Progenitor cell of endocrine pancreas (in vitro differentiated cells): ENCODE measurements at regions not wholly inside any gene's neighbourhood (a gene's known extent, or its start where the extent isn't known, plus 50 kb on each side); places are given as distances from the start of the nearest gene placed in this dataset.

Experiments
- DNase-seq: peaks from one replicate; pipeline ENCODE4 v3.0.0; 2021; ENCODE audit warnings: low spot score; ENCODE audit not compliant: unreplicated experiment
- H3K27ac Mint-ChIP-seq: 2 replicates; pipeline ENCODE4 v1.8.0; 2021; ENCODE audit warnings: mild to moderate bottlenecking, moderate library complexity, mixed read lengths
- H3K27me3 Mint-ChIP-seq: 2 replicates; pipeline ENCODE4 v1.8.0; 2021; ENCODE audit warnings: mixed read lengths
- H3K36me3 Mint-ChIP-seq: 2 replicates; pipeline ENCODE4 v1.8.0; 2022; ENCODE audit warnings: mixed read lengths; ENCODE audit not compliant: insufficient read depth
- H3K4me1 Mint-ChIP-seq: 2 replicates; pipeline ENCODE4 v1.8.0; 2021; ENCODE audit warnings: low read depth, mixed read lengths
- H3K4me3 Mint-ChIP-seq: 2 replicates; pipeline ENCODE4 v1.8.0; 2021; ENCODE audit warnings: low read depth, mild to moderate bottlenecking, moderate library complexity, mixed read lengths
- H3K9me3 Mint-ChIP-seq: 2 replicates; pipeline ENCODE4 v1.8.0; 2021; ENCODE audit warnings: low read depth, mixed read lengths
- TF ChIP-seq, protein P1 (sequence below): fragments of 200-600 bp; sonication (generic); IDR thresholded peaks from one replicate; pipeline ENCODE4 v1.5.0; 2021; ENCODE audit warnings: antibody characterized with exemption, mild to moderate bottlenecking; ENCODE audit not compliant: unreplicated experiment

DNA sequence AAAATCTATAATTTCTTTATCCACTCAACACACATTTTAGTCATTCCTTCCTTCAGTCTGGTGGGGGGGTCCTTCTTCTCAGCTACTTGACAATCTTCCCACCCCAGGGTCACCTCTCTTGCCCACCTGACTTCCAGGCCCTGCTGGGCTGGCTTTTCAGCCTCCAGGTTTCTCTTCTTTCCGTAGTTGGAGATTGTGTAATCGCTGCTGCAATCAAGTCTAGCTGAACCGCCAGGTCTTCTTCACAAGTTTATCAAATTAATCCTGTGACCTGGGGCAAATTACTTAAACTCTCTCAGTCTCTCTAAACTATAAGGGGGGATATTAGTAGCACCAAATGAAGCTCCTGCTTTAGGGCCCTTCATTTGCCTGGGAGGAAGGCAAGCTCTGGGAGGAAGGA lies 102.9 kb upstream of the TNIP3 start:
- Mint-ChIP-seq H3K4me1 (peaks cover 3% of the 10 kb centered on the region), H3K9me3 (no peaks in the 10 kb centered on the region), H3K4me3 (no peak overlapping the region), H3K36me3 (no peaks in the 10 kb centered on the region), H3K27ac (no peak overlapping the region), H3K27me3 (no peaks in the 10 kb centered on the region)
- DNase-seq: no peak
- TF ChIP-seq, protein P1, sequence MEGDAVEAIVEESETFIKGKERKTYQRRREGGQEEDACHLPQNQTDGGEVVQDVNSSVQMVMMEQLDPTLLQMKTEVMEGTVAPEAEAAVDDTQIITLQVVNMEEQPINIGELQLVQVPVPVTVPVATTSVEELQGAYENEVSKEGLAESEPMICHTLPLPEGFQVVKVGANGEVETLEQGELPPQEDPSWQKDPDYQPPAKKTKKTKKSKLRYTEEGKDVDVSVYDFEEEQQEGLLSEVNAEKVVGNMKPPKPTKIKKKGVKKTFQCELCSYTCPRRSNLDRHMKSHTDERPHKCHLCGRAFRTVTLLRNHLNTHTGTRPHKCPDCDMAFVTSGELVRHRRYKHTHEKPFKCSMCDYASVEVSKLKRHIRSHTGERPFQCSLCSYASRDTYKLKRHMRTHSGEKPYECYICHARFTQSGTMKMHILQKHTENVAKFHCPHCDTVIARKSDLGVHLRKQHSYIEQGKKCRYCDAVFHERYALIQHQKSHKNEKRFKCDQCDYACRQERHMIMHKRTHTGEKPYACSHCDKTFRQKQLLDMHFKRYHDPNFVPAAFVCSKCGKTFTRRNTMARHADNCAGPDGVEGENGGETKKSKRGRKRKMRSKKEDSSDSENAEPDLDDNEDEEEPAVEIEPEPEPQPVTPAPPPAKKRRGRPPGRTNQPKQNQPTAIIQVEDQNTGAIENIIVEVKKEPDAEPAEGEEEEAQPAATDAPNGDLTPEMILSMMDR: no peak

DNA sequence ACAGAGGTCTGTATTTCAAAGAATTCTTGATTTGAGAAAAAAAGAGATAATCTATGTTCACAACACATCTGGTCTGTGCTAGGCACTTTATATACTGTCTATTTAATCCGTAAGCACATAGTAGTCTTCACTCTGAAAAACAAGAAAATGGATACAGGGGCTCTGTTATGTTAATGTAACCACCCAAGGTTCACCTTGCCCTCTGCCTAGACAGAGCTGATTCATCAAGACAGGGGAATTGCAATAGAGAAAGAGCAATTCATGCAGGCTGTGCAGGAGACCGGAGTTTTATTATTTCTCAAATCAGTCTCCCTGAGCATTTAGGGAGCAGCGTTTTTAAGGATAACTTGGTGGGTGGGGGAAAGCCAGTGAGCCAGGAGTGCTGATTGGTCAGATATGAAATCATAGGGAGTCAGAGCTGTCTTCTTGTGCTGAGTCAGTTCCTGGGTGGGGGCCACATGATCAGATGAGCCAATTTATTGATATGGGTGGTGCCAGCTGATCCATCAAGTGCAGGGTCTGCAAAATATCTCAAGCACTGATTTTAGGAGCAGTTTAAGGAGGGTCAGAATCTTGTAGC lies 92.9 kb upstream of the TNIP3 start:
- DNase-seq: no peak
- TF ChIP-seq, protein P1: no peak
- H3K27ac Mint-ChIP-seq: no peak overlapping the region
- H3K27me3 Mint-ChIP-seq: no peaks in the 10 kb centered on the region
- H3K4me3 Mint-ChIP-seq: no peak overlapping the region
- no peaks in the 10 kb centered on the region for H3K4me1 Mint-ChIP-seq
- no peaks in the 10 kb centered on the region for H3K36me3 Mint-ChIP-seq
- H3K9me3 Mint-ChIP-seq: no peaks in the 10 kb centered on the region

DNA sequence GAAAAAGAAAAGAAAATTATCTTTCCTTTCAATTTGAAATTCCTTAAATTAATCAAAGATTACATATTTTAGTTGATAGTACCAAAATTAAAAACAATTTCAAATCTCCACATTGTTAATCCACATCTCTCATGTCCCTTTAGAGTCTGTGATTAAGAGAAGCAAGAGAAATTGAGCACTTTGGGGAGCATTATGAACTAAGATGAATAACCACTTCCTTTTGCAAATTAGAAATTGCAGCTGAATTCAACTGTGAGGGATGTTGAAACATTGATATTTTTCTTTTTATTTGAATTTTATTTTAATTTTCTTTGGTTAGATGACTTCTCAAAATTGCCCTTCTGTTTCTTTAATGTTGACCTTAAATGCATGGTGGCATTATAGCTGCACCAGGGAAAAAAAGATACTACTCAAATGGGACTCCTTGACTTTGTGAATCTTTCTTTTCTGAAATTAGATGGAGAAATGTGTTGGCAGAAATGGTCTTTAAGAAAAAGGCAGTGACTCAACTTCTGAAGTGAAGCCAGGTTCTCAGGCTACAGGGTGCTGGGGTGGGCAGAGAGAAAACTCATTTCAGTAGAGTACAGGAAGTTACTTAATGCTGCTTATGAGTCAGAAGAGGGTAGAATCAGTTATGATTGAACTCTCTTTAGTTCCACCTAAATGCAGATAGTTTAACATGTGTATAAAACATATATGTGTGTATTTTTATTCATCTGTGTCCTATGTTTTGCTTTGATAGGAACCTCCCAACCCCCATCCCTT lies 92.0 kb upstream of the TNIP3 start:
- DNase-seq: no peak
- TF ChIP-seq, protein P1: no peak
- H3K27me3 Mint-ChIP-seq: no peaks in the 10 kb centered on the region
- no peaks in the 10 kb centered on the region for H3K4me1 Mint-ChIP-seq
- H3K36me3 Mint-ChIP-seq: no peaks in the 10 kb centered on the region
- no peaks in the 10 kb centered on the region for H3K9me3 Mint-ChIP-seq
- no peak overlapping the region for H3K27ac Mint-ChIP-seq
- H3K4me3 Mint-ChIP-seq: no peak overlapping the region

DNA sequence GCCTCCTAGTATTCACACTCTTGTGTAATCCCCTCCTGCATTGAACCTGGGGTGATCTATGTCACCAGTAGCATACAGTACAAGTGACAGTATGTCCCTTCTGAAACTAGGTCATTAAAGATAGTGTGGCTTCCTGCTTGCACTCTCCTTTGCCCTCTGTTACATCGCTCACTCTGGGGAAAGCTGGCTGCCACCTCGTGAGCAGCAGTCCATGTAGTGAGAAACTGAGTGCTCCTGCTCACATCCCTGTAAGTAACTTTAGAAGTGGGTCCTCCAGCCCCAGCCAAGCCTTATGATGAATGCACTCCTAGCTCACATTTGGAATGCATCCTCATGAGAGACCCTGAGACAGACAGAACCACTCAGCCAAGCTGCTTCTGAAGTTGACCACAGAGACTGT lies 89.8 kb upstream of the TNIP3 start:
- no peaks in the 10 kb centered on the region for H3K9me3 Mint-ChIP-seq
- TF ChIP-seq, protein P1: no peak
- no peak overlapping the region for H3K27ac Mint-ChIP-seq
- no peak overlapping the region for H3K4me3 Mint-ChIP-seq
- no peak for DNase-seq
- H3K4me1 Mint-ChIP-seq: no peaks in the 10 kb centered on the region
- H3K27me3 Mint-ChIP-seq: no peaks in the 10 kb centered on the region
- H3K36me3 Mint-ChIP-seq: no peaks in the 10 kb centered on the region

DNA sequence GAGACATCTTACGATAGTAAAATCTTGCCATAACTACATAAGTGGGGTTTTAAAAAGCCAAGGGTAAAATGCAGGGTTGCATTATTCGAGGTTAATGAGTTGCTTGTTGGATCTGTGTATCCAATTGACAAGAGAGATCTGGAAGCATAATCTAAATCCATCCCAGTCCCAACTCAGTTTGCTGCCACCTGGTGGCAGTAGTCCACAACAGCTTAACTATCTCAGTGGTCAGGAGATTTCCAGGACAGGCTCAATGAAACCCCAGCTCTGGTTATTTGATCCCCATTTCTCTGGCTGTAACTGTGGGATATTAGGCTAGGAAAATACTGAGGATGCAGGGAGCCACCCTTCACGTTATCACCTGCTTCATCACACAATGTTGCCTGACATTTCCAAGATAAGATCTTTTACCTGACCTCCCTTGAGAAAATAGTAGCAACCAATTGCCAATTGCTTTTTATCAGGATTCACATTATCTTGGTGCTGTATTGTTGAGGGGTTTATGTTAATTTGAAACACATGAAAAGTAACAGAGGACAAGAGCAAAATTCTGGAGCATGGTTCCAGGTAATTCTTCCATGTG lies 88.2 kb upstream of the TNIP3 start:
- no peaks in the 10 kb centered on the region for H3K9me3 Mint-ChIP-seq
- H3K4me3 Mint-ChIP-seq: no peak overlapping the region
- H3K27ac Mint-ChIP-seq: no peak overlapping the region
- TF ChIP-seq, protein P1: peak; percentile 85
- no peaks in the 10 kb centered on the region for H3K4me1 Mint-ChIP-seq
- H3K27me3 Mint-ChIP-seq: no peaks in the 10 kb centered on the region
- DNase-seq: peak; percentile 31
- no peaks in the 10 kb centered on the region for H3K36me3 Mint-ChIP-seq
